ENCODE measurements at regions not wholly inside any gene's neighbourhood (a gene's known extent, or its start where the extent isn't known, plus 50 kb on each side); places are given as distances from the start of the nearest gene placed in this dataset.

- TF ChIP-seq ZNF691 (CRISPR knock-in tag; IDR thresholded peaks at IDR 0.05; ENCODE audit: borderline replicate concordance, low read depth) (0 out of 2 replicates have a peak, but pooled peaks have one; percentile 19), ZNF513 (CRISPR knock-in tag; conservative IDR thresholded peaks at IDR 0.05) (no peak), ATF5 (CRISPR knock-in tag; IDR thresholded peaks at IDR 0.05; ENCODE audit: low read depth) (no peak), XRCC5 (optimal IDR thresholded peaks at IDR 0.05; ENCODE audit: low read length) (peak; percentile 76), ZIK1 (CRISPR knock-in tag; IDR thresholded peaks at IDR 0.05; ENCODE audit: borderline replicate concordance, low read depth) (0 out of 2 replicates have a peak, but pooled peaks have one; percentile 41), GABPB1 (CRISPR knock-in tag; IDR thresholded peaks at IDR 0.05) (0 out of 2 replicates have a peak, but pooled peaks have one; percentile 27), POGZ (CRISPR knock-in tag; IDR thresholded peaks at IDR 0.05) (0 out of 2 replicates have a peak, but pooled peaks have one; percentile 43), POLR2A (IDR thresholded peaks at IDR 0.05; ENCODE audit: insufficient read depth in 1 of 2, low read depth in 2 of 2, low read length in 2 of 2) (0 out of 4 replicates have a peak, but pooled peaks of 1 of the 2 experiments have one; percentile 16), ATAD3A (CRISPR knock-in tag; IDR thresholded peaks at IDR 0.05) (no peak), FOSL2 (CRISPR knock-in tag; IDR thresholded peaks at IDR 0.05) (peak; percentile 64), PITX1 (CRISPR knock-in tag; IDR thresholded peaks at IDR 0.05) (peak; percentile 84; the same call in 1 of the 2 replicates), KLF6 (CRISPR knock-in tag; IDR thresholded peaks at IDR 0.05) (no peak), SNAPC4 (CRISPR knock-in tag; IDR thresholded peaks at IDR 0.05) (0 out of 2 replicates have a peak, but pooled peaks have one; percentile 49), ZNF292 (CRISPR knock-in tag; IDR thresholded peaks at IDR 0.05; ENCODE audit: borderline replicate concordance, low read depth) (peak; percentile 72; the same call in 1 of the 2 replicates), MEF2D (CRISPR knock-in tag; IDR thresholded peaks at IDR 0.05) (no peak), MXD1 (CRISPR knock-in tag; IDR thresholded peaks at IDR 0.05) (no peak), HNRNPUL1 (IDR thresholded peaks at IDR 0.05; ENCODE audit: low read depth, low read length) (no peak), ZNF703 (CRISPR knock-in tag; IDR thresholded peaks at IDR 0.05; ENCODE audit: borderline replicate concordance) (no peak), SP5 (CRISPR knock-in tag; IDR thresholded peaks at IDR 0.05; ENCODE audit: borderline replicate concordance, low read depth) (peak; percentile 33; the same call in 1 of the 2 replicates), DMAP1 (CRISPR knock-in tag; IDR thresholded peaks at IDR 0.05) (no peak), RBFOX2 (IDR thresholded peaks at IDR 0.05; ENCODE audit: low read depth, low read length) (0 out of 2 replicates have a peak, but pooled peaks have one; percentile 18), NR1H2 (CRISPR knock-in tag; IDR thresholded peaks at IDR 0.05; ENCODE audit: borderline replicate concordance, low read depth) (no peak), ZNF556 (CRISPR knock-in tag; IDR thresholded peaks at IDR 0.05; ENCODE audit: borderline replicate concordance) (no peak)
These were observed 142.4 kb downstream of the PLPP3 start (continued) for GRCh38 chr1:56436912-56437417.
